ENCODE measurements at regions not wholly inside any gene's neighbourhood (a gene's known extent, or its start where the extent isn't known, plus 50 kb on each side); places are given as distances from the start of the nearest gene placed in this dataset.
"Not testable (repeated sequence)": the region's sequence is repeated elsewhere in the genome, so short reads cannot be mapped to it uniquely, and the experiment has no call there.

DNA sequence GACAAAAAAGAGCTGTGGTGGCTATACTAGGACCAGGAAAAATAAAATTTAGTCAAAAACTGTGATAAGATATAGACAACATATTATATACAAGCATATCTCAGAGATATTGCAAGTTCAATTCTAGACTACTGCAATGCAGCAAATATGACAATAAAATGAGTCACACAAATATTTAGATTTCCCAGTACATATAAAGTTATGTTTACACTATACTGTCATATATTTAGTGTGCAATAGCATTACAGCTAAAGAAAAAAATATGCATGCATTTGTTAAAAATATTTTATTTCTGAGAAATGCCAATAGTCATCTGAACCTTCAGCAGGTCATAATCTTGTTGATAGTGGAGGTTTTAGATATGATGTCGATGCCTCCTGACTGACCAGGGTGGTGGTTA is 72.1 kb downstream of the AKR1C4 start:
- no peak for DNase-seq

DNA sequence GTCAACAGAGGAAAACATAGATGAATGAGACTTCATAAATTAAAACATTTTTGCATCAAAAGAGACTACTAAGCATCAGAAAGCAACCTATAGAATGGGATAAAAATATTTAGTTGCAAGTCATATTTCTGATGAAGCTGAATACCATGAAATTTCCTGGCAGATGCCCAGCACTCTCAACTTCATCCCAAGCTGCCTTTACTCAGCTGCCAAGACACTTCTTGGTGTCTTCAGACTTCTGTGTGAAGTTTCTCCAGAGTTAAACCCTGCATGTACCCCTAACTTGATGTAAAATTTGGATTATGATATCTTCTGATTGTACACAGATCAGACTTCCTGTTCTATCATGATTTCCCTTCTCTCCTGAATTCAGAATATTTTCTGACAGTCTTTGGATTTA is 73.2 kb downstream of the AKR1C4 start:
- DNase-seq, result no peak

DNA sequence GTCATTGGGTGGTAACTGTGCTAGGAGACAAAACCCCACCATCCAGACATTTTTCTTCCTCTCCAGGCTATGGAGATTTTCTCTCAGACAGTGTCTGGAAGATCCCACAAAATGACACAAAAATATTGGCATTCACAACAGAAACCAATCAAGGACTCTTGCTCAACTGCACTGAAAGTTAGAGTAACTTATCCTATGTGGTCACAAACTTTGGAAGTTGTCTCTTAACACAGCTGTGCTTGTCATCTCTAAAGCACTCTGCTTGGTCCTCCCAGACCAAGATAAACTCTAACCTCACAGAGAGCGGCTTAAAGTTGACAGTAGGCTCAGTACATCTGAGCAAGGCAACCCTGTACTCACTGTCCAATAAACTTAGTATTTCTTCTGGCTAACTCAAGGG is 74.9 kb downstream of the AKR1C4 start:
- DNase-seq, result no peak

- no peak for DNase-seq
These were observed 75.6 kb downstream of the AKR1C4 start for GRCh38 chr10:5272065-5272803.

DNA sequence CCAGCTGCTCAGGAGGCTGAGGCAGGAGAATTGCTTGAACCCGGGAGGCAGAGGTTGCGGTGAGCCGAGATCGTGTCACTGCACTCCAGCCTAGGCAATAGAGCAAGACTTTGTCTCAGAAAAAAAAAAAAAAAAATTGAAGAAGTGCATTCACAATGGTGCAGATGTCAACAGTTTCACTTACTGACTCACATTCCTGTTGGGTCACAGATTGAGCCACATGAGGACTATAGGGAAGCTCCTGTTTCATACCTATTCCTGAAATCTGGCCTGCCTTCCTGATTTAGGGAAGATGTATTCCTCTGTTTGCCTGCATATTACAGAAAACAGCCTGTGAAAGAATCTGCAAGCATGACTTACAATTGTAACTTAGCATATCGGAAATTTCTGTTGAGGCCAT is 78.2 kb downstream of the AKR1C4 start:
- no peak for DNase-seq

DNA sequence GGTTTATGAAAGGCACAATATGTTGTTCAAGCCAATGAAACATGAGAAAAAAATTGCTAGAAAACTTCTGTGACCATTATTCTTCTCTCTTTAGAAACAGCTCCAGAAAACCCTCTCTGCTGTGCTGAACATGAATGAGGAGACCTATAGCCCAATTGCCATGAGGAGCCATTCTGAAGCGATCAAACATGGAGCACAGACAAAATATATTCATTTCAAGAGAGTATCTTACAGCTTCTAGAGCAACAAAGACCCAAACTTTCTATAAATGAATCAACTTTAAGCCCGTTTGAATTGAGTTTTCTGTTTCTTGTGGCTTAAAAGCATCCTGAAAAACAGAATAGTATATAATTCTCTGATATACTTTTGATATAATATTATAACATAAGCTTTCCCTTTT is 83.4 kb upstream of the UCN3 start:
- DNase-seq, result no peak

DNA sequence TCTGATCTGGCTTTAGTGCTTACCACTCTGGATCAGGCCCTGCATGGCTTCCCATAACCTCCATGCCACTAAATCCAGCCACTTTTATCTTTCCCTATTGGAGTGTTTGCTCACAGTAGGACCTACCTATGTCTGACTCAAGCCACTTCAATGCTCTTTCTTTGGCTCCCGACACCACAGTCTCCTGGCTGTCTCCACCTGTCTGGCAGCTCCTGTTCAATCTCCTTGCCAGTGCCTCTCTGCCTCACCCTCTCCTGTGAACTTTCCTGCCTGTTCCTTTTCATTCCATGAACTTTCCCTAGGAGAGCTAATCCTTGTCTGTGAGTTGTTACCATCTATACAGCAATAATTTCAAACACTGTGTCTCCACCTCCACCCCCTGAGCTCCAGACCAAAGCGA is 82.6 kb upstream of the UCN3 start:
- no peak for DNase-seq

GRCh38 chr10:5283305-5284158 is 81.2 kb upstream of the UCN3 start:
- DNase-seq, result peak; percentile 67

- DNase-seq, result peak; percentile 33
These were observed 80.3 kb upstream of the UCN3 start for GRCh38 chr10:5284311-5285057.

DNA sequence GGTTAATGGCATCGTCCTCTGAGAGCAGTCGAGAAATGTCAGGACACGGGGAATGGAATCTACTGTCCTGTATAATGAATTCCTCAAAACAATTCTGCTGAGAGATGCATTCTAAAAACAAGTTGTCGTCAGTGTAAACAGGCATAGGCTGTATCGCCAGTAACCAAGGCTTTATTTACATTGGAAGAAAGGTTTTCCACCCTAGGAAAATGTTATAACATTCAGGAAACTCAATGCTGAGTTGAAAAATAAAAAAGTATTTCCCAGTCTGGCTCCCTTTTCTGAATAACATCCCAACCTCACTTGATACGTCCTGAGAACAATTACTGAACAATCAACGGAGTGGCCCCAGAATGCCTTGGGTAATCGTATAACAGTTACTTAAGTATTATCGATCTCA is 79.6 kb upstream of the UCN3 start:
- DNase-seq, result no peak

- DNase-seq, result no peak
These were observed 76.4 kb upstream of the UCN3 start for GRCh38 chr10:5288359-5288758.

GRCh38 chr10:5289228-5289627 is 75.5 kb upstream of the UCN3 start:
- DNase-seq, result not testable (repeated sequence)

DNA sequence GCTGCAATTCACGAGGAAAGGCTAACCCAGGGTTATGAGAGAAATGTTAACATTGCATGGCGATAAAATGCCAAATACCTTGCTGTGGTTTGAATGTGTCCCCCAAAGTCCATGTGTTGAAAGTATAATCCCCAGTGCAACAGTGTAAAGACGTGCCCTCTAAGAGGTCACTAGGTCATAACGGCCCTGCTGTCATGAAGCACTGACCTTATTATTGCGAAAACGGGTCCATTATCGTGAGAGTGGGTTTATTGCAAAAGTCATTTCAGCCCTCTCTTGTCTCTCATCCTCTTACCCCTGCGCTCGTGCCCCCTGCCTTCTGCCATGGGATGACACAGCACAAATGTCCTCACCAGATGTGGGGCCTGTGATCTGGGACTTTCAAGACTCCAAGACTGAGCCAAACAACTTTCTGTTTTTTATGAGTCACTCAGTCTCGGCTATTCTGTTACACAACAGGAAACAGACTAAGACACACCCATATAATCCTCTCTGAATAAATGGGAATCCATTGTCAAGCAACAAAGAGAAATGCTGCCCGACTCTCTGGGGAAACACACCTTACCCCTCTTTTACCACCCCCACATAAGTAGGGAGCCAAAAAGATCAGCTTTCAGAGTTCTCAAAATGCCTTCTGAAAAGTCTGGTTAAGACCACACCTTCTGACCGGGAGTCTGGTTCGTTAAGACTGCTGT is 73.1 kb upstream of the UCN3 start:
- peak; percentile 72 for DNase-seq

- DNase-seq, result peak; percentile 27
These were observed 72.5 kb upstream of the UCN3 start for GRCh38 chr10:5292196-5292735.

GRCh38 chr10:5292970-5293369 is 71.8 kb upstream of the UCN3 start:
- DNase-seq, result not testable (repeated sequence)

GRCh38 chr10:5293691-5294550 is 70.8 kb upstream of the UCN3 start:
- DNase-seq, result peak; percentile 85

DNA sequence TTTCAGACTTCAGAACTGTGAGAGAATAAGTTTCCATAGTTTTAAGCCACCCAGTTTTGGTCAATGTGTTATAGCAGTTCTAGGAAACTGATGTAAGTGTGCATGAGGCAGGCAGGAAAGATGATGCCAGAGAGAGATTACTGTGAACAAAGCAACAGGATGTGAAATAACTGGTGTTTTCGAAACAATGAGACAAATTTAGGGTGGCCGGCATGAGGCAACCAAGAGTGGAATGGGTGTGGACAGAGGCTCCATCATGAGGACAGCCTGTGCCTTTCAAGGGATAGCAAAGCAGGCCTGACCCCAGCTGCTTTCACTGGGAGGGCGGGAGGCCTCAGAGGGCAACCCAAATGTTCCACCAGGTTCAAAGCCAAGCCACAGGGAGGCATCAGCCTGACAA is 67.3 kb upstream of the UCN3 start:
- DNase-seq, result peak; percentile 36

DNA sequence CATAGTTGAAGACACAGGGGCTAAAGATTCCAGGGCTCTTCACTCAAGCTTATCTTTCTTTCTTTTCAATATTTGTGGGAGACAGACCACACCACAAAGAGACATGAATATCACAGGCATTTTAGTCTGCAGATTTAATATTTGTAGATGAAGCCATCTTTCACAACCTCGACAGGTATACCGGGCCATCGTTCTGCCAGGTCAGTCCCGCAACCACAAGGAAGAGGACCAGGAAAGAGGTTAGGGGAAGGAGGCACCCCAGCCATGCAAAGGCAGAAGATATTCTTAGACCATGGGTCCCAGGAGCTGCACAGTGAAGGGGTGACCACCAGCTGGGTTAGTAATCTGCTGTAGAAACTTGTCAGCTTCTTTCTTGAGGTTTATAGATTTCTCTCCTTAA is 66.8 kb upstream of the UCN3 start:
- DNase-seq, result no peak

DNA sequence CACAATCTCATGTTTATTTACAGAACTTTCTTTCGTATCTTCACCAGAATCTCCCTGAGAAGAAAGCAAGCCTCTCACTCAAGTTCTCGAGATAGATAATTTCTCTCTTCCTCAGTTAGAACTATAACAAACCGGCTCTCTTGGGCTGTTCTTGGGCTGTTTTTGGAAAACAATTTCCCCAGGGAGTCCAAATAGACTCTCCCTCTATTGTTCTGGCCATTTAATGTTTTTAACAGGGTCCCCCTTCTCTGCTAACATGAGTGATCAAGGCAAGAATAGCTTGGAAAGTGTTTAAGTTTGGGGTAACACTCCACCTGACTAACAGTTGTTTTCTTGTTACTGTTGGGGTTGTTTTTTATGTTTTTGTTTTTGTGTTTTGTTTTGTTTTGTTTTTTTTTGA is 64.8 kb upstream of the UCN3 start:
- no peak for DNase-seq

DNA sequence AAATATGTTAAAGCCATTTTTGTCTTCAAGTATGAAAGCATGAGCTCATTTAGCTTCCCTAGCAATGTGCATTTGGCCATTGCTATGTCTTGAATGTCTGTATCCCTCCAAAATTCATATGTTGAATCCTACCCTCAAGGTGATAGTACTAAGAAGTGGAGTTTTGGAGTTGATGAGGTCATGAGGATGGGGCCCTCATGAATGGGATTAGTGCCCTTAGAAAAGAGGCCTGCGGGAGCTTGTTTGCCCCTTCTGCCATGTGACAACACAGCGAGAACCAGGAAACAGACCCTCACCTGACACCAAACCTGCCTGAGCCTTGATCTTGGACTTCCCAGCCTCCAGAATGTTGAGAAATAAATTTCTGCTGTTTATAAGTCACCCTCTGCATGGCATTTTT is 61.3 kb upstream of the UCN3 start:
- no peak for DNase-seq

DNA sequence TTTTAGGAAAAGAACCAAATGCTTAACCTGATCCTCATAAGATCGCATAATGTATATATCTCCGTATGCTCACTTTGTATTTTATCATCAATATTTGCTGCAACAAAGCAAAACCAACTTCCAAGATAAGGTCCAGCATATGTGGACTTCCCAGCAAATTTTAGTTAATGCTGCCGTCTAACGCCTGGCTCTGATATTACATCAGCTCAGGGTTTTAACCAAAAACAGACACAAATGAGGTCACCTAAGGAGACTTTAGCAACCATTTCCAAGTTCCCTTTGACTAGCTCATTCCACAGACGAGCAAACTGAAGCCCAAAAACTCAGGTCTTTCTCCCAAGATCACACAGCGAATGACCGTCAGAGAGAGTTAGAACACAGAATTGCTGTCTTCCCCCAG is 59.4 kb upstream of the UCN3 start:
- DNase-seq, result no peak

DNA sequence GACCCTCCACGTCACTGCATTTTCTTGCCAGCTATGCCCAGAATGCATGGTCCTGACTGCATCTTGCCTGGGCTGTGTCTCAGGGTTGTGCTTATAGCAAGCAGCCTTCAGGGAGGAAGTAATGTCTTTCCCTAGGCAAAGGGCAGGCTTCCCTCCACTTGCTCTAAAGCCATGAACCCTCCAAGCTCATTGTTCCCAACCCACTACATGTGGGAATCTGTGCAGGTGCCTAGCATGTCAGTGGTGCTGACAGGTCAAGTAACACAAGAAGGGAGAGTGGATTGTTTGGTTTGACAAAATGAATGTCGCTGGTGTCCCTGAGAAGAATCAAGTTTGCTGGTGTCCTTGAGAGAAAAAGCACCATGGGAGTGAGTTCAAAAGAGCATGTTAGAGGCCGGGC is 53.9 kb upstream of the UCN3 start:
- no peak for DNase-seq
